Lower leg skin (tissue), 4 donors: ENCODE measurements at regions not wholly inside any gene's neighbourhood (a gene's known extent, or its start where the extent isn't known, plus 50 kb on each side); places are given as distances from the start of the nearest gene placed in this dataset.

Source experiments
- DNase-seq, 2 donors: peaks; one replicate each; pipeline ENCODE4 v3.0.0-alpha.2; 2019; ENCODE audit warnings: low spot score in 2 of 2
- H3K4me3 ChIP-seq: fragments of 200-600 bp; sonication (generic); 2 replicates; pipeline ENCODE4 v1.5.1; 2017; ENCODE audit warnings: mild to moderate bottlenecking, low read depth; ENCODE audit not compliant: poor library complexity, severe bottlenecking
- CTCF ChIP-seq, 3 donors: fragments of 450-650 bp; IDR thresholded peaks; one replicate each; pipeline ENCODE4 v1.5.1; 2016; ENCODE audit warnings: antibody characterized with exemption in 3 of 3, mild to moderate bottlenecking in 3 of 3, moderate library complexity in 2 of 3
- POLR2A ChIP-seq, 2 donors: fragments of 450-650 bp; IDR thresholded peaks; one replicate each; pipeline ENCODE4 v1.6.1; 2016 to 2017; ENCODE audit warnings: antibody characterized with exemption in 2 of 2, mild to moderate bottlenecking in 1 of 2, moderate library complexity in 1 of 2
- WGBS, 2 donors: methylation state at CpG; one replicate each; pipeline ENCODE4 v1.1.5; 2018; 5-methylcytosine and 5-hydroxymethylcytosine counted together
- intact Hi-C: fragments of 100-400 bp; cut with DNase I; formaldehyde crosslinking; loops from one replicate; pipeline ENCODE4 v1.15.0; 2023; ENCODE audit warnings: low total_unique reads

DNA sequence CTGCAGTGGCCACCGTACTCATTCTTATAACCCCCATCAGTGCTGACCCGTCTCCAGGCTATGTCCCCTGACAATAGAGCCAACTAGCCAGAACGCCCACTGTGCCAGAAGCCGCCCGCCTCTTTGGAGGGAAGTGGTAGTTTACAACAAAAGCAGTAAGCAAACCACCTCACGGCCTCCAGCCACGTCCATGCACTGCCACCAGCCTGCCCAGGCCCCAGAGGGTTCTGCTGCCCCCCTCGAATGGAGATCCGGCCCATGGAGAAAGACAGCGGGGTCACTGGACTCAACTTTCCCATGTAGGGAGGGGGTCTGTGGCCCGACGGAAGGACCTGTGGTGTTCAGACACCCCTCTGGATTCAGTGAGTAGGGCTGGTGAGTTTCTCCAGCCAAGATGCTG lies 340.3 kb downstream of the CTTN start:
- H3K4me3 ChIP-seq: no peak overlapping the region
- no peak for TF ChIP-seq CTCF (IDR thresholded peaks at IDR 0.05)
- no peak for TF ChIP-seq POLR2A (IDR thresholded peaks at IDR 0.05)
- intact Hi-C loops: no loop called here
- no peak for DNase-seq
- 92 to 93% methylated on average over 12 of the region's 12 CpGs for WGBS, 2 donors

DNA sequence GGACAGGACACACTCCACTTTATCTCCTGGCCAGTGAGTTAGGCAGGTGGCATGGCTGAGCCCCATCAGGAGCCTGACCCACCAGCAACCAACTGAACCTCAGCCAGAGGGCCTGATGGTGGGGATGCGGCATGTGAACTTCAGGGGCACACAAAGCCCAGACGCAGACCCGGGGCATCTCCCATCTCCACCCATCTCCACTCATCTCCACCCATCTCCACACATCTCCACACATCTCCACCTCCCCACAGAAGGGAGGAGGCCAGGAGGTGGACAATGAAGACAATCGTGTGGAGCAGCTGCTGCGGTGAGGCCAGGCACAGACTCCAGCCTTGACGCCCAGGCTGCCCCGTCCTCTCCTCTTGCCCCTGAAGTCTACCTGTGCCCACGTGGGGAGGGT lies 340.8 kb downstream of the CTTN start:
- TF ChIP-seq POLR2A (IDR thresholded peaks at IDR 0.05): no peak
- no peak for TF ChIP-seq CTCF (IDR thresholded peaks at IDR 0.05)
- H3K4me3 ChIP-seq: no peak overlapping the region
- intact Hi-C loops: no loop called here
- DNase-seq: no peak
- 93% methylated on average over 8 of the region's 8 CpGs for WGBS, 2 donors

DNA sequence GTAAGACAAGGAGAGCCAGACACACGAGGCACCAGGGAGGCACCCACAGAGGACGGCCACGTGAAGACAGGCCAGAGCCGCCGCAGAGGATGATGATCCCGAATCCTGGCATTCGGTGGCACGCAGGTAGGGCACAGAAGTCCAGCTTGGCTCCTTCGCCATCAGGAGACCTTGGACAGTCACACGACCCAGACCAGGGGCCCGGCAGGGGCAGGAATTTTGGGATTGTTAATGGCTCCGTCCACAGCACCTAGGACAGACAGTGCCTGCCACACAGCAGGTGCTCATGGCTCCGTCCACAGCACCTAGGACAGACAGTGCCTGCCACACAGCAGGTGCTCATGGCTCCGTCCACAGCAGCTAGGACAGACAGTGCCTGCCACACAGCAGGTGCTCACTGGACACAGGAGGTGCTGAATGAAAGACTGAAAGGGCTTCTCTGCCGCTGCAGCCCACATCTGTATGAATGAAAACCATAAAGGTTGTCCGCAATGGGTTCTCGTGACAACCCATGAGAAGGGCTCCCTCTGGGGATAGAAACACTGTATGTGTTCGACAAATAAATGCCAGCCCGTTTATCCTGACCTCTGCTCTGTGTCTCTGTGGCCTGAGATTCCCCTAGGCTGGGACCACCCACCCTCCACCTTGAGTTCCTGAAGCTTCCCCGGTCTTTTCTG lies 341.6 kb downstream of the CTTN start:
- no peak overlapping the region for H3K4me3 ChIP-seq
- 74 to 75% methylated on average over 15 to 20 of the region's 20 CpGs for WGBS, 2 donors
- TF ChIP-seq CTCF (IDR thresholded peaks at IDR 0.05) (no peak), POLR2A (IDR thresholded peaks at IDR 0.05) (no peak)
- no peak for DNase-seq
- intact Hi-C loops: no loop called here

DNA sequence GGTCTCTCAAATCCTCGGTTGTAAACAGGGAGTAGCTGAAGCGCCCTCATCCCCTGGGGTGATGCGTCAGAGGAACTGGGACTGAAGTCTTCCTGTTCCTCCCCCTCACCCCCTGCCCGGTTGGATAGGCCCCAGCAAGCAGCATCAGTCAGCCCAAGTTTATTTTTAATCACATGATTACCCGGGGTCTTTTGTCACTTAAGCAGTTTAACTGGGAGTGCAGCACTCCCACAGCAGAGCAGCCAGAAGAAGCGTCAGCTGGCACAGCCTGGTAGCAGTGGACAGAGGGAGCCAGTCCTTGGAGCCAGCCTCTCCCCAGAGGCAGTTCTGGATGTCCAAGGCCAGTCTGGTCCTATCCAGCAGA lies 342.1 kb downstream of the CTTN start:
- TF ChIP-seq CTCF (IDR thresholded peaks at IDR 0.05) (no peak), POLR2A (IDR thresholded peaks at IDR 0.05) (no peak)
- H3K4me3 ChIP-seq: no peak overlapping the region
- no peak for DNase-seq
- WGBS, 2 donors: 41 to 42% methylated on average over 6 of the region's 6 CpGs
- intact Hi-C loops: no loop called here

GRCh38 chr11:70741085-70741484 lies 342.8 kb downstream of the CTTN start:
- no peak for TF ChIP-seq POLR2A (IDR thresholded peaks at IDR 0.05)
- TF ChIP-seq CTCF (IDR thresholded peaks at IDR 0.05): no peak
- 89 to 96% methylated on average over 3 of the region's 3 CpGs for WGBS, 2 donors
- DNase-seq: no peak
- no peak overlapping the region for H3K4me3 ChIP-seq
- intact Hi-C loops: no loop called here
